Right lobe of liver (tissue), 6 donors: ENCODE measurements at regions not wholly inside any gene's neighbourhood (a gene's known extent, or its start where the extent isn't known, plus 50 kb on each side); places are given as distances from the start of the nearest gene placed in this dataset.

Experiments used
- ATAC-seq, 4 donors: fragments of 200-7000 bp; cut with Tn5 transposase; one replicate each; pipeline ENCODE4 v1.9.1; 2020; ENCODE audit warnings: mild to moderate bottlenecking in 4 of 4, moderate library complexity in 4 of 4
- DNase-seq, 3 donors: peaks; one replicate each; pipeline ENCODE4 v3.0.0-alpha.2; 2020
- H3K27ac ChIP-seq, 3 donors: fragments of 200-600 bp; one replicate each; pipeline ENCODE4 v1.8.0; 2022
- H3K27me3 ChIP-seq, 2 donors: fragments of 200-600 bp; one replicate each; pipeline ENCODE4 v1.8.0; 2022
- H3K36me3 ChIP-seq, 4 donors: fragments of 200-600 bp; sonication (generic) in 1 of 4; one replicate each; pipeline versions ENCODE4 v1.5.1 to v1.8.0; 2017 to 2022; ENCODE audit warnings: control low read depth in 1 of 4
- H3K4me1 ChIP-seq, 4 donors: fragments of 200-600 bp; sonication (generic) in 1 of 4; one replicate each; pipeline versions ENCODE4 v1.5.1 to v1.8.0; 2017 to 2022; ENCODE audit warnings: control low read depth in 1 of 4
- H3K4me3 ChIP-seq, 3 donors: fragments of 200-600 bp; one replicate each; pipeline ENCODE4 v1.8.0; 2022
- H3K9me3 ChIP-seq, 4 donors: fragments of 200-600 bp; sonication (generic) in 1 of 4; one replicate each; pipeline versions ENCODE4 v1.5.1 to v1.8.0; 2017 to 2022; ENCODE audit warnings: control low read depth in 1 of 4
- CTCF ChIP-seq, 4 donors: fragments of 200-600 bp in 3 of 4; fragments of 450-650 bp in 1 of 4; IDR thresholded peaks; one replicate each; pipeline versions ENCODE4 v1.5.1 to v1.8.0; 2016 to 2022; ENCODE audit warnings: antibody characterized with exemption in 4 of 4, mild to moderate bottlenecking in 2 of 4
- POLR2A ChIP-seq: fragments of 450-650 bp; IDR thresholded peaks from one replicate; pipeline ENCODE4 v1.6.1; 2017; ENCODE audit warnings: antibody characterized with exemption, mild to moderate bottlenecking
- WGBS: methylation state at CpG from one replicate; pipeline ENCODE4 v1.1.6; 2018; ENCODE audit warnings: low coverage, low lambda C conversion rate; ENCODE audit not compliant: insufficient coverage; ENCODE audit errors: missing lambda C conversion rate; 5-methylcytosine and 5-hydroxymethylcytosine counted together
- intact Hi-C, 2 donors: fragments of 100-400 bp; cut with DNase I; formaldehyde crosslinking; loops; one replicate each; pipeline versions ENCODE4 v1.11.2 to v1.14.1; 2022
- donor health status: DM: no; HTN: yes; CAD: no.
- donor health status: DM: no; HTN: no; CAD: no.
- donor health status: DM: no; HTN: no; CAD: no.
- donor health status: DM: no; HTN: yes; CAD: no.
- donor health status: DM: no; HTN: yes; CAD: no.

GRCh38 chr6:95294043-95294442 is 283.3 kb upstream of the MANEA start:
- DNase-seq (no peak), ATAC-seq (no peak)
- H3K4me1 ChIP-seq: no peaks in the 10 kb centered on the region
- no peaks in the 10 kb centered on the region for H3K36me3 ChIP-seq
- no peaks in the 10 kb centered on the region for H3K27me3 ChIP-seq
- intact Hi-C loops: no loop called here
- WGBS: 25% methylated on average over 2 of the region's 2 CpGs
- H3K4me3 ChIP-seq: no peak overlapping the region
- no peak for TF ChIP-seq CTCF (IDR thresholded peaks at IDR 0.05)
- no peak for TF ChIP-seq POLR2A
- H3K9me3 ChIP-seq: no peaks in the 10 kb centered on the region
- no peak overlapping the region for H3K27ac ChIP-seq

- H3K9me3 ChIP-seq: no peaks in the 10 kb centered on the region
- no peak overlapping the region for H3K27ac ChIP-seq
- no peak for ATAC-seq
- H3K27me3 ChIP-seq: no peaks in the 10 kb centered on the region
- no peaks in the 10 kb centered on the region for H3K36me3 ChIP-seq
- H3K4me3 ChIP-seq: no peak overlapping the region
- 41% methylated on average over 3 of the region's 3 CpGs for WGBS
- DNase-seq: no peak
- H3K4me1 ChIP-seq: no peaks in the 10 kb centered on the region
- intact Hi-C loops: no loop called here
- TF ChIP-seq POLR2A: no peak
- TF ChIP-seq CTCF (IDR thresholded peaks at IDR 0.05): no peak
Measured at GRCh38 chr6:95309545-95309944, 267.8 kb upstream of the MANEA start.

- intact Hi-C loops: no loop called here
- TF ChIP-seq POLR2A (no peak), CTCF (IDR thresholded peaks at IDR 0.05) (no peak)
- no peak for ATAC-seq
- Histone ChIP-seq H3K27me3 (no peaks in the 10 kb centered on the region), H3K36me3 (no peaks in the 10 kb centered on the region), H3K9me3 (no peaks in the 10 kb centered on the region), H3K4me1 (no peaks in the 10 kb centered on the region), H3K4me3 (no peak overlapping the region), H3K27ac (no peak overlapping the region)
- DNase-seq: no peak
- 46% methylated on average over 1 of the region's 1 CpG for WGBS
Measured at GRCh38 chr6:95318137-95318536, 259.2 kb upstream of the MANEA start.

GRCh38 chr6:95321126-95321525 is 256.2 kb upstream of the MANEA start:
- no peaks in the 10 kb centered on the region for H3K36me3 ChIP-seq
- no peak for DNase-seq
- H3K27me3 ChIP-seq: no peaks in the 10 kb centered on the region
- H3K27ac ChIP-seq: no peak overlapping the region
- TF ChIP-seq CTCF (IDR thresholded peaks at IDR 0.05) (no peak), POLR2A (no peak)
- intact Hi-C loops: no loop called here
- ATAC-seq: no peak
- no peaks in the 10 kb centered on the region for H3K9me3 ChIP-seq
- H3K4me1 ChIP-seq: no peaks in the 10 kb centered on the region
- H3K4me3 ChIP-seq: no peak overlapping the region
- 41% methylated on average over 2 of the region's 2 CpGs for WGBS

GRCh38 chr6:95325916-95326315 is 251.4 kb upstream of the MANEA start:
- intact Hi-C loops: no loop called here
- Histone ChIP-seq H3K4me3 (no peak overlapping the region), H3K27me3 (no peaks in the 10 kb centered on the region), H3K9me3 (no peaks in the 10 kb centered on the region), H3K4me1 (no peaks in the 10 kb centered on the region), H3K27ac (no peak overlapping the region), H3K36me3 (no peaks in the 10 kb centered on the region)
- DNase-seq (no peak), ATAC-seq (no peak)
- 5% methylated on average over 1 of the region's 1 CpG for WGBS
- TF ChIP-seq CTCF (IDR thresholded peaks at IDR 0.05): no peak
